NT2/D1 (cell line): ENCODE measurements at regions not wholly inside any gene's neighbourhood (a gene's known extent, or its start where the extent isn't known, plus 50 kb on each side); places are given as distances from the start of the nearest gene placed in this dataset.

ENCODE experiments used
- SUZ12 ChIP-seq: IDR thresholded peaks from 2 replicates; pipeline ENCODE4 v1.6.1; 2011; ENCODE audit not compliant: insufficient read length, insufficient read depth; ENCODE audit errors: extremely low read depth
- YY1 ChIP-seq: IDR thresholded peaks from 2 replicates; pipeline ENCODE4 v1.6.1; 2011; ENCODE audit not compliant: insufficient read length, insufficient read depth
- ZNF274 ChIP-seq: IDR thresholded peaks from 2 replicates; pipeline ENCODE4 v1.6.1; 2011; ENCODE audit warnings: mild to moderate bottlenecking, low read depth, low read length

GRCh38 chr12:47609806-47610205 is 96.0 kb downstream of the RPAP3 start:
- TF ChIP-seq YY1 (no peak), SUZ12 (no peak), ZNF274 (no peak)
